H1 (cell line): ENCODE measurements at regions not wholly inside any gene's neighbourhood (a gene's known extent, or its start where the extent isn't known, plus 50 kb on each side); places are given as distances from the start of the nearest gene placed in this dataset.

Experiments
- EGR1 ChIP-seq: IDR thresholded peaks from 2 replicates; pipeline ENCODE4 v1.6.1; 2011; ENCODE audit warnings: low read depth, low read length, borderline replicate concordance
- TF ChIP-seq, protein P1 (sequence below), 3 experiments: IDR thresholded peaks; 1 replicate in 2 of 3; 2 replicates in 1 of 3; pipeline versions ENCODE4 v1.5.1 to v1.6.1; 2011; ENCODE audit warnings: low read length in 3 of 3, mild to moderate bottlenecking in 3 of 3, inconsistent platforms in 2 of 3, low read depth in 1 of 3, moderate library complexity in 1 of 3; ENCODE audit not compliant: insufficient read depth in 1 of 3; ENCODE audit errors: control extremely low read depth in 1 of 3
- TF ChIP-seq, protein P2 (sequence below): IDR thresholded peaks from 2 replicates; pipeline ENCODE4 v1.6.1; 2011; ENCODE audit warnings: low read depth, mild to moderate bottlenecking, low read length; ENCODE audit not compliant: insufficient read depth

DNA sequence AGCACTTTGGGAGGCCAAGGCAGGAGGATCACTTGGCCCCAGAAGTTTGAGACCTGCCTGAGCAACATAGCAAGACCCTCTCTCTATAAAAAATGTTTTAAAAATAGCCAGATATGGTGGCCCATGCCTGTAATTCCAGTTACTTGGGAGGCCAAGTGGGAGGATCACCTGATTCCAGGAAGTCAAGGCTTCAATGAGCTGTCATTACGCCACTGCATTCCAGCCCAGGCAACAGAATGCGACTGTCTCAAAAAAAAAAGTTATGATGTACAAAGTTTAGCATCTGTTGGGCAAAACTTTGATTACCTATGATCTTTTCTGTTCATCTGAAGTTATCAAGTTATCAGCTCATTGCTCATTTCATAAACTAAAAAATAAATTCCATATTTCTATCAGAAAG is 504.1 kb upstream of the PKDCC start:
- TF ChIP-seq, protein P1, sequence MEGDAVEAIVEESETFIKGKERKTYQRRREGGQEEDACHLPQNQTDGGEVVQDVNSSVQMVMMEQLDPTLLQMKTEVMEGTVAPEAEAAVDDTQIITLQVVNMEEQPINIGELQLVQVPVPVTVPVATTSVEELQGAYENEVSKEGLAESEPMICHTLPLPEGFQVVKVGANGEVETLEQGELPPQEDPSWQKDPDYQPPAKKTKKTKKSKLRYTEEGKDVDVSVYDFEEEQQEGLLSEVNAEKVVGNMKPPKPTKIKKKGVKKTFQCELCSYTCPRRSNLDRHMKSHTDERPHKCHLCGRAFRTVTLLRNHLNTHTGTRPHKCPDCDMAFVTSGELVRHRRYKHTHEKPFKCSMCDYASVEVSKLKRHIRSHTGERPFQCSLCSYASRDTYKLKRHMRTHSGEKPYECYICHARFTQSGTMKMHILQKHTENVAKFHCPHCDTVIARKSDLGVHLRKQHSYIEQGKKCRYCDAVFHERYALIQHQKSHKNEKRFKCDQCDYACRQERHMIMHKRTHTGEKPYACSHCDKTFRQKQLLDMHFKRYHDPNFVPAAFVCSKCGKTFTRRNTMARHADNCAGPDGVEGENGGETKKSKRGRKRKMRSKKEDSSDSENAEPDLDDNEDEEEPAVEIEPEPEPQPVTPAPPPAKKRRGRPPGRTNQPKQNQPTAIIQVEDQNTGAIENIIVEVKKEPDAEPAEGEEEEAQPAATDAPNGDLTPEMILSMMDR (IDR thresholded peaks at IDR 0.05; ENCODE audit: control extremely low read depth in 1 of 3, insufficient read depth in 1 of 3, low read depth in 1 of 3, low read length in 3 of 3), result no peak
- TF ChIP-seq, protein P2, sequence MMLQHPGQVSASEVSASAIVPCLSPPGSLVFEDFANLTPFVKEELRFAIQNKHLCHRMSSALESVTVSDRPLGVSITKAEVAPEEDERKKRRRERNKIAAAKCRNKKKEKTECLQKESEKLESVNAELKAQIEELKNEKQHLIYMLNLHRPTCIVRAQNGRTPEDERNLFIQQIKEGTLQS, result no peak
- no peak for TF ChIP-seq EGR1
